Calu3 (cell line): ENCODE measurements at regions not wholly inside any gene's neighbourhood (a gene's known extent, or its start where the extent isn't known, plus 50 kb on each side); places are given as distances from the start of the nearest gene placed in this dataset.

Source experiments
- BruUV-seq: library from RNA; stranded (reverse); fragments of 400-500 nt; replicated peaks from 2 replicates; lab custom pipeline; 2021; lab: Mats Ljungman, UMichigan
- CTCF ChIA-PET: fragments of 300-600 bp; sonication (Branson Sonifier 250); formaldehyde crosslinking; loops from one replicate; lab custom pipeline; 2022; ENCODE audit warnings: antibody characterized with exemption; lab: Charles Lee
- DNase-seq: peaks from one replicate; pipeline ENCODE4 v3.0.0; 2022
- H3K27ac Mint-ChIP-seq: one replicate; pipeline ENCODE4 v1.8.0; 2022; ENCODE audit warnings: mixed read lengths; ENCODE audit not compliant: unreplicated experiment
- H3K27me3 Mint-ChIP-seq: one replicate; pipeline ENCODE4 v1.8.0; 2022; ENCODE audit warnings: mixed read lengths; ENCODE audit not compliant: unreplicated experiment
- H3K36me3 Mint-ChIP-seq: one replicate; pipeline ENCODE4 v1.8.0; 2022; ENCODE audit warnings: mild to moderate bottlenecking, moderate library complexity, mixed read lengths; ENCODE audit not compliant: insufficient read depth, unreplicated experiment
- H3K4me1 Mint-ChIP-seq: one replicate; pipeline ENCODE4 v1.8.0; 2022; ENCODE audit warnings: mild to moderate bottlenecking, low read depth, mixed read lengths; ENCODE audit not compliant: unreplicated experiment
- H3K4me3 Mint-ChIP-seq: one replicate; pipeline ENCODE4 v1.8.0; 2022; ENCODE audit warnings: mild to moderate bottlenecking, low read depth, moderate library complexity, mixed read lengths; ENCODE audit not compliant: unreplicated experiment
- H3K9me3 Mint-ChIP-seq: one replicate; pipeline ENCODE4 v1.8.0; 2022; ENCODE audit warnings: low read depth, mixed read lengths; ENCODE audit not compliant: unreplicated experiment
- intact Hi-C: fragments of 100-400 bp; cut with micrococcal nuclease; formaldehyde crosslinking; loops from one replicate; pipeline ENCODE4 v1.10.0; 2022; ENCODE audit not compliant: unreplicated experiment
- TF ChIP-seq, protein P1 (sequence below): fragments of 200-600 bp; IDR thresholded peaks from one replicate; pipeline ENCODE4 v1.8.0; 2022; ENCODE audit warnings: antibody characterized with exemption; ENCODE audit not compliant: unreplicated experiment

DNA sequence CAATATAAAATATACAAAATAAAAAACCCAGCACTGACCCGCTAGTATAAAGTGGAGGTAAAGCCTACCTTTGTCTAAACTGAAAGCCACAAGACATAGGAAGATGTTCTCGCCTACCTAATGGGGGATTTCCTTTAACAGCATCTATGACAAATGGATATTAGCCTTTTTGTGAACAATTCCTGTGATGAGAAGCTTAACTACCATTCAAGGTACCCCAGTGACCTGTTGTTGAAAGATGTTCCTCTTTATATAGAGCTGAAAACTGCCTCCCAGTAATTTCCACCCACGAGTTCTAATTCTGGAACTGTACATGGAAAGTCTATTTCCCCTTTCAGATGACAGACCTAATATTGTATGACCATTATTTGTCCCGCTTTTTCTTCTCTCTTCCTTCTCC, 109.8 kb upstream of the RASGRP1 start:
- Mint-ChIP-seq H3K9me3 (no peaks in the 10 kb centered on the region), H3K27me3 (no peaks in the 10 kb centered on the region), H3K4me3 (no peak overlapping the region), H3K27ac (no peak overlapping the region), H3K4me1 (peaks cover 8% of the 10 kb centered on the region), H3K36me3 (no peaks in the 10 kb centered on the region)
- no TSS peak for BruUV-seq
- TF ChIP-seq, protein P1, sequence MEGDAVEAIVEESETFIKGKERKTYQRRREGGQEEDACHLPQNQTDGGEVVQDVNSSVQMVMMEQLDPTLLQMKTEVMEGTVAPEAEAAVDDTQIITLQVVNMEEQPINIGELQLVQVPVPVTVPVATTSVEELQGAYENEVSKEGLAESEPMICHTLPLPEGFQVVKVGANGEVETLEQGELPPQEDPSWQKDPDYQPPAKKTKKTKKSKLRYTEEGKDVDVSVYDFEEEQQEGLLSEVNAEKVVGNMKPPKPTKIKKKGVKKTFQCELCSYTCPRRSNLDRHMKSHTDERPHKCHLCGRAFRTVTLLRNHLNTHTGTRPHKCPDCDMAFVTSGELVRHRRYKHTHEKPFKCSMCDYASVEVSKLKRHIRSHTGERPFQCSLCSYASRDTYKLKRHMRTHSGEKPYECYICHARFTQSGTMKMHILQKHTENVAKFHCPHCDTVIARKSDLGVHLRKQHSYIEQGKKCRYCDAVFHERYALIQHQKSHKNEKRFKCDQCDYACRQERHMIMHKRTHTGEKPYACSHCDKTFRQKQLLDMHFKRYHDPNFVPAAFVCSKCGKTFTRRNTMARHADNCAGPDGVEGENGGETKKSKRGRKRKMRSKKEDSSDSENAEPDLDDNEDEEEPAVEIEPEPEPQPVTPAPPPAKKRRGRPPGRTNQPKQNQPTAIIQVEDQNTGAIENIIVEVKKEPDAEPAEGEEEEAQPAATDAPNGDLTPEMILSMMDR, result no peak
- intact Hi-C loops, result no loop called here
- CTCF ChIA-PET, result no interaction called here
- no peak for DNase-seq

DNA sequence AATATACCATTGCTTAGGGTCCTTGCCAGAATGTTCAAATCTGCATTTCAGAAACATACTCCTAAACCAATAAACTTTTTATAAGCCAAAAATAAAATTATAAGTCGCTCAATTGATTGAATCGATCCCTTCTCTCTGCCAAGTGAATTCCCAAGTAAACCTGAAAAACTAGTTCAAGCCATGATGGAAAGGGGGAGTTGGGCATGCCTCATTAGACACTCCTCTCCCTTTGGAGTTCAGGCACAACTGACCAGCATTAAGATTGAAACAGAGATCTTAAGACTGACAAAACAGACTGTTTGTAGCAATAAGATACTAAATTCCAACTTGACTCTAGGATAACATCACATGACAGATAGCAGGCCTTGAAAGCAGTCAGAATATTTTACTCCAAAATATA, 113.7 kb upstream of the RASGRP1 start:
- intact Hi-C loops, result no loop called here
- DNase-seq, result no peak
- H3K27me3 Mint-ChIP-seq, result no peaks in the 10 kb centered on the region
- CTCF ChIA-PET, result no interaction called here
- peaks cover 4% of the 10 kb centered on the region for H3K4me1 Mint-ChIP-seq
- H3K36me3 Mint-ChIP-seq, result no peaks in the 10 kb centered on the region
- no peak overlapping the region for H3K27ac Mint-ChIP-seq
- no peak overlapping the region for H3K4me3 Mint-ChIP-seq
- H3K9me3 Mint-ChIP-seq, result no peaks in the 10 kb centered on the region
- BruUV-seq, result no TSS peak
- TF ChIP-seq, protein P1, result no peak

DNA sequence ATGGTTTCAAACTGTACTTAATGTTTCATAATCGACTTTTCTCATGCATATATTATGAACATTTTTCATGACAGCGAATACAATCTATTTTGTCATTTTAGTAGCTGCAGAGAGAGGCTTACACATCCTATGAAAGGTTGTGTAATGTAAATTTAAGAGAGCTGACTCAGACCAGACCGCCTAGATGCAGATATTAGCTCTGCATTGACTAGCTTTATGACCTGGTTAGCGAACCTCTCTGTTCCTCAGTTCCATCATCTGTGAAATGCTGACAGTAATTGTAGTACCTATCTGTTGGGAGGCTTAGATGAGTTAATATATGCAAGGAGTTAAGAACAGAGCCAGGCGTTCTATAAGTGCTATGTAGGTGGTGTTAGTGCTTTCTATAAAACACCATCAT, 116.2 kb upstream of the RASGRP1 start:
- CTCF ChIA-PET, result no interaction called here
- intact Hi-C loops, result loop anchor here (5.0 to 10.0 kb wide), 2 partner anchors 118 to 686 kb away; partner anchors contain the start of gene RASGRP1

DNA sequence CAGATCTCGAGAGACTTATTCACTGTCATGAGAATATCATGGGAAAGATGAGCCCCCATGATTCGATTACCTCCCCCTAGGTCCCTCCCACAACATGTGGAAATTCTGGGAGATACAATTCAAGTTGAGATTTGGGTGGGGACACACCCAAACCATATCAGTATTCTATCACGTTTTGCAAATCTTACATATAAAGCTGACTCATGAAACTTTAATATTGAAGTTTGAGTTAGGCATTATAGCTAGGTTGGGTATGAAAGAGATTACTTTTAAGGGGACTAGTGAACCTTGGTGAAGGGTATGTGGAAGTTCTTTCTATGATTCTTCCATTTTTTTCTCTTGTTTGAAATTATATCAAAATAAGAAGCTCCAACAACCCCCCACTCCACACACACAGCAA, 117.7 kb upstream of the RASGRP1 start:
- Mint-ChIP-seq H3K27ac (no peak overlapping the region), H3K4me1 (no peaks in the 10 kb centered on the region), H3K4me3 (no peak overlapping the region), H3K36me3 (no peaks in the 10 kb centered on the region), H3K27me3 (no peaks in the 10 kb centered on the region), H3K9me3 (no peaks in the 10 kb centered on the region)
- CTCF ChIA-PET, result interaction anchor here (0.9 kb wide), 1 partner anchor 242 kb away, joined by 4 read pairs; no protein-coding TSS in a partner anchor
- TF ChIP-seq, protein P1, result no peak
- intact Hi-C loops, result loop anchor here (2.0 to 10.0 kb wide), 3 partner anchors 120 to 688 kb away; partner anchors contain the start of gene RASGRP1
- DNase-seq, result no peak
- no TSS peak for BruUV-seq

More for the DNA sequence above, 116.2 kb upstream of the RASGRP1 start:
- TF ChIP-seq, protein P1, result no peak
- Mint-ChIP-seq H3K9me3 (no peaks in the 10 kb centered on the region), H3K27me3 (no peaks in the 10 kb centered on the region), H3K36me3 (no peaks in the 10 kb centered on the region), H3K4me1 (no peaks in the 10 kb centered on the region), H3K4me3 (no peak overlapping the region), H3K27ac (no peak overlapping the region)
- no peak for DNase-seq
- no TSS peak for BruUV-seq
